Right atrium auricular region (tissue), 2 donors: ENCODE measurements at regions not wholly inside any gene's neighbourhood (a gene's known extent, or its start where the extent isn't known, plus 50 kb on each side); places are given as distances from the start of the nearest gene placed in this dataset.
"Not testable (repeated sequence)": the region's sequence is repeated elsewhere in the genome, so short reads cannot be mapped to it uniquely, and the experiment has no call there.

Experiments used
- DNase-seq: peaks from one replicate; pipeline ENCODE4 v3.0.0-alpha.2; 2019; ENCODE audit warnings: low spot score
- H3K27ac ChIP-seq, 2 donors: fragments of 200-600 bp; sonication (generic); 1 replicate in 1 of 2; 2 replicates in 1 of 2; pipeline ENCODE4 v1.5.1; 2016 to 2019
- H3K27me3 ChIP-seq, 2 donors: fragments of 200-600 bp; sonication (generic); one replicate each; pipeline versions ENCODE4 v1.5.1 to v1.6.0; 2017 to 2019
- H3K36me3 ChIP-seq: fragments of 200-600 bp; sonication (generic); one replicate; pipeline ENCODE4 v1.5.1; 2016
- H3K4me1 ChIP-seq, 2 donors: fragments of 200-600 bp; sonication (generic); one replicate each; pipeline versions ENCODE4 v1.5.1 to v1.6.0; 2017 to 2019
- H3K4me3 ChIP-seq, 2 donors: fragments of 200-600 bp; sonication (generic); 1 replicate in 1 of 2; 2 replicates in 1 of 2; pipeline ENCODE4 v1.5.1; 2017 to 2019; ENCODE audit warnings: mild to moderate bottlenecking in 1 of 2, moderate library complexity in 1 of 2
- H3K9me3 ChIP-seq, 2 donors: fragments of 200-600 bp; sonication (generic); one replicate each; pipeline ENCODE4 v1.5.1; 2019
- CTCF ChIP-seq, 2 donors: fragments of 200-600 bp; sonication (generic); IDR thresholded peaks; one replicate each; pipeline ENCODE4 v1.5.1; 2019; ENCODE audit warnings: antibody characterized with exemption in 2 of 2

GRCh38 chr21:23593582-23593981 lies 2013.7 kb downstream of the MRPL39 start:
- H3K36me3 ChIP-seq: no peaks in the 10 kb centered on the region
- no peaks in the 10 kb centered on the region for H3K4me1 ChIP-seq
- no peaks in the 10 kb centered on the region for H3K27me3 ChIP-seq
- no peak for TF ChIP-seq CTCF (IDR thresholded peaks at IDR 0.05)
- H3K27ac ChIP-seq: no peak overlapping the region
- no peak for DNase-seq
- H3K9me3 ChIP-seq: no peaks in the 10 kb centered on the region
- H3K4me3 ChIP-seq: no peak overlapping the region

GRCh38 chr21:23585419-23585818 lies 2021.9 kb downstream of the MRPL39 start:
- Histone ChIP-seq H3K27me3 (no peaks in the 10 kb centered on the region), H3K4me1 (no peaks in the 10 kb centered on the region), H3K36me3 (no peaks in the 10 kb centered on the region), H3K9me3 (no peaks in the 10 kb centered on the region), H3K27ac (no peak overlapping the region), H3K4me3 (no peak overlapping the region)
- DNase-seq: no peak
- TF ChIP-seq CTCF (IDR thresholded peaks at IDR 0.05): no peak

- H3K27me3 ChIP-seq: no peaks in the 10 kb centered on the region
- H3K27ac ChIP-seq: no peak overlapping the region
- no peak for DNase-seq
- H3K36me3 ChIP-seq: no peaks in the 10 kb centered on the region
- no peaks in the 10 kb centered on the region for H3K9me3 ChIP-seq
- no peak for TF ChIP-seq CTCF (IDR thresholded peaks at IDR 0.05)
- H3K4me3 ChIP-seq: no peak overlapping the region
- H3K4me1 ChIP-seq: no peaks in the 10 kb centered on the region
Measured at GRCh38 chr21:23579573-23579972, 2027.7 kb downstream of the MRPL39 start.

GRCh38 chr21:23578027-23578426 lies 2029.3 kb downstream of the MRPL39 start:
- no peak for DNase-seq
- H3K4me3 ChIP-seq: no peak overlapping the region

GRCh38 chr21:23574932-23575331 lies 2032.3 kb downstream of the MRPL39 start:
- DNase-seq: no peak
- Histone ChIP-seq H3K4me3 (no peak overlapping the region), H3K9me3 (no peaks in the 10 kb centered on the region), H3K4me1 (no peaks in the 10 kb centered on the region), H3K27me3 (no peaks in the 10 kb centered on the region), H3K36me3 (no peaks in the 10 kb centered on the region), H3K27ac (no peak overlapping the region)
- TF ChIP-seq CTCF (IDR thresholded peaks at IDR 0.05): no peak

More at GRCh38 chr21:23578027-23578426, 2029.3 kb downstream of the MRPL39 start:
- H3K4me1 ChIP-seq: no peaks in the 10 kb centered on the region
- no peaks in the 10 kb centered on the region for H3K9me3 ChIP-seq
- TF ChIP-seq CTCF (IDR thresholded peaks at IDR 0.05): no peak
- no peak overlapping the region for H3K27ac ChIP-seq
- H3K36me3 ChIP-seq: no peaks in the 10 kb centered on the region
- no peaks in the 10 kb centered on the region for H3K27me3 ChIP-seq

- not testable (repeated sequence) for H3K36me3 ChIP-seq, H3K4me3 ChIP-seq, H3K27me3 ChIP-seq, DNase-seq, H3K9me3 ChIP-seq, H3K27ac ChIP-seq, H3K4me1 ChIP-seq
Measured at GRCh38 chr21:23548924-23549323, 2058.4 kb downstream of the MRPL39 start.
